Astrocyte (in vitro differentiated cells and primary cell): ENCODE measurements at regions not wholly inside any gene's neighbourhood (a gene's known extent, or its start where the extent isn't known, plus 50 kb on each side); places are given as distances from the start of the nearest gene placed in this dataset.

Experiments used
- CTCF ChIP-seq: IDR thresholded peaks from 2 replicates; pipeline ENCODE4 v1.5.1; 2011; ENCODE audit warnings: low read depth, mild to moderate bottlenecking, inconsistent platforms, low read length, moderate library complexity; ENCODE audit not compliant: insufficient read depth
- EZH2 ChIP-seq: IDR thresholded peaks from 2 replicates; pipeline ENCODE4 v1.6.1; 2012; ENCODE audit warnings: mild to moderate bottlenecking, low read length, inconsistent platforms; ENCODE audit not compliant: insufficient read depth

- TF ChIP-seq EZH2 (no peak), CTCF (no peak)
These were observed 139.3 kb upstream of the ZNF267 start for GRCh38 chr16:31734265-31734664.
